LNCaP clone FGC (cell line): ENCODE measurements at regions not wholly inside any gene's neighbourhood (a gene's known extent, or its start where the extent isn't known, plus 50 kb on each side); places are given as distances from the start of the nearest gene placed in this dataset.

Experiments used
- DNase-seq: peaks from one replicate; pipeline ENCODE4 v3.0.0-alpha.2; 2011; ENCODE audit warnings: low read depth
- H3K4me3 ChIP-seq: 2 replicates; pipeline ENCODE4 v1.5.1; 2011; ENCODE audit warnings: mild to moderate bottlenecking, low read depth, low read length, control low read depth
- CTCF ChIP-seq: IDR thresholded peaks from 2 replicates; pipeline ENCODE4 v1.5.1; 2012; ENCODE audit warnings: mild to moderate bottlenecking; ENCODE audit not compliant: control insufficient read depth, insufficient read depth; ENCODE audit errors: extremely low read depth

- DNase-seq, result no peak
- H3K4me3 ChIP-seq, result no peak overlapping the region
- TF ChIP-seq CTCF, result no peak
Observed at GRCh38 chr19:32189956-32190706, 155.3 kb upstream of the ZNF507 start.

GRCh38 chr19:32191921-32192320, 153.5 kb upstream of the ZNF507 start:
- no peak overlapping the region for H3K4me3 ChIP-seq
- no peak for DNase-seq
- no peak for TF ChIP-seq CTCF

- DNase-seq, result no peak
- no peak for TF ChIP-seq CTCF
- no peak overlapping the region for H3K4me3 ChIP-seq
Observed at GRCh38 chr19:32195706-32196610, 149.5 kb upstream of the ZNF507 start.

GRCh38 chr19:32196690-32197420, 148.6 kb upstream of the ZNF507 start:
- H3K4me3 ChIP-seq, result no peak overlapping the region
- no peak for TF ChIP-seq CTCF
- DNase-seq, result no peak

GRCh38 chr19:32197896-32198882, 147.2 kb upstream of the ZNF507 start:
- no peak overlapping the region for H3K4me3 ChIP-seq
- DNase-seq, result no peak
- no peak for TF ChIP-seq CTCF

GRCh38 chr19:32199501-32200040, 145.8 kb upstream of the ZNF507 start:
- no peak for DNase-seq
- H3K4me3 ChIP-seq, result no peak overlapping the region
- TF ChIP-seq CTCF, result no peak
